GM18909 (cell line): ENCODE measurements at regions not wholly inside any gene's neighbourhood (a gene's known extent, or its start where the extent isn't known, plus 50 kb on each side); places are given as distances from the start of the nearest gene placed in this dataset.

Experiments
- ATAC-seq: cut with Tn5 transposase; IDR thresholded peaks from one replicate; pipeline ENCODE4 v1.9.1; 2021; ENCODE audit warnings: mild to moderate bottlenecking; ENCODE audit not compliant: unreplicated experiment, poor library complexity

GRCh38 chr6:130547723-130548122 is 181.9 kb downstream of the TMEM200A start:
- ATAC-seq, result no peak

GRCh38 chr6:130557481-130558112 is 191.8 kb downstream of the TMEM200A start:
- no peak for ATAC-seq

- ATAC-seq, result no peak
These were observed 192.3 kb downstream of the TMEM200A start for GRCh38 chr6:130558131-130558530.

- no peak for ATAC-seq
These were observed 193.3 kb downstream of the TMEM200A start for GRCh38 chr6:130559166-130559565.

- no peak for ATAC-seq
These were observed 194.4 kb downstream of the TMEM200A start for GRCh38 chr6:130560231-130560630.

- ATAC-seq, result peak; percentile 73
These were observed 195.3 kb downstream of the TMEM200A start for GRCh38 chr6:130561159-130561558.

- no peak for ATAC-seq
These were observed 199.9 kb downstream of the TMEM200A start for GRCh38 chr6:130565696-130566095.

GRCh38 chr6:130574146-130574545 is 208.3 kb downstream of the TMEM200A start:
- ATAC-seq, result no peak

GRCh38 chr6:130575557-130575956 is 209.7 kb downstream of the TMEM200A start:
- no peak for ATAC-seq

- peak; percentile 100 for ATAC-seq
These were observed 210.2 kb downstream of the TMEM200A start for GRCh38 chr6:130575971-130576370.

- ATAC-seq, result no peak
These were observed 211.5 kb downstream of the TMEM200A start for GRCh38 chr6:130577178-130577919.

- no peak for ATAC-seq
These were observed 212.9 kb downstream of the TMEM200A start for GRCh38 chr6:130578713-130579112.

GRCh38 chr6:130583268-130583667 is 217.5 kb downstream of the TMEM200A start:
- ATAC-seq, result no peak

- no peak for ATAC-seq
These were observed 219.8 kb downstream of the TMEM200A start for GRCh38 chr6:130585587-130585986.

GRCh38 chr6:130587778-130588520 is 222.1 kb downstream of the TMEM200A start:
- ATAC-seq, result no peak

GRCh38 chr6:130593200-130593599 is 227.4 kb downstream of the TMEM200A start:
- peak; percentile 61 for ATAC-seq

- ATAC-seq, result no peak
These were observed 228.1 kb downstream of the TMEM200A start for GRCh38 chr6:130593948-130594347.

- ATAC-seq, result no peak
These were observed 228.9 kb upstream of the SMLR1 start for GRCh38 chr6:130598021-130598989.

- no peak for ATAC-seq
These were observed 226.3 kb upstream of the SMLR1 start for GRCh38 chr6:130600880-130601341.

- ATAC-seq, result no peak
These were observed 224.9 kb upstream of the SMLR1 start for GRCh38 chr6:130602151-130602770.
